Mucosa of stomach (tissue), 1 donor: ENCODE measurements at regions not wholly inside any gene's neighbourhood (a gene's known extent, or its start where the extent isn't known, plus 50 kb on each side); places are given as distances from the start of the nearest gene placed in this dataset.

ENCODE experiments used
- H3K27me3 ChIP-seq: one replicate; pipeline ENCODE4 v1.7.0; 2013; ENCODE audit warnings: mild to moderate bottlenecking, low read length; ENCODE audit not compliant: control insufficient read depth, insufficient read depth
- H3K36me3 ChIP-seq: one replicate; pipeline ENCODE4 v1.7.0; 2013; ENCODE audit warnings: low read length; ENCODE audit not compliant: control insufficient read depth, insufficient read depth
- H3K4me1 ChIP-seq: one replicate; pipeline ENCODE4 v1.7.0; 2013; ENCODE audit warnings: mild to moderate bottlenecking, low read length; ENCODE audit not compliant: control insufficient read depth, insufficient read depth
- H3K4me3 ChIP-seq: one replicate; pipeline ENCODE4 v1.7.0; 2013; ENCODE audit warnings: low read length
- H3K9ac ChIP-seq: one replicate; pipeline ENCODE4 v1.7.0; 2013; ENCODE audit warnings: mild to moderate bottlenecking, low read length, moderate library complexity
- H3K9me3 ChIP-seq: one replicate; pipeline ENCODE4 v1.7.0; 2013; ENCODE audit warnings: mild to moderate bottlenecking, low read length, moderate library complexity; ENCODE audit not compliant: control insufficient read depth
- donor health status: Pancreatic carcinoma.

GRCh38 chr7:136079478-136079892, 102.3 kb upstream of the MTPN start:
- H3K4me3 ChIP-seq = no peak overlapping the region
- H3K9ac ChIP-seq = no peak overlapping the region
- H3K9me3 ChIP-seq = no peaks in the 10 kb centered on the region
- no peaks in the 10 kb centered on the region for H3K36me3 ChIP-seq
- no peaks in the 10 kb centered on the region for H3K27me3 ChIP-seq
- no peaks in the 10 kb centered on the region for H3K4me1 ChIP-seq

DNA sequence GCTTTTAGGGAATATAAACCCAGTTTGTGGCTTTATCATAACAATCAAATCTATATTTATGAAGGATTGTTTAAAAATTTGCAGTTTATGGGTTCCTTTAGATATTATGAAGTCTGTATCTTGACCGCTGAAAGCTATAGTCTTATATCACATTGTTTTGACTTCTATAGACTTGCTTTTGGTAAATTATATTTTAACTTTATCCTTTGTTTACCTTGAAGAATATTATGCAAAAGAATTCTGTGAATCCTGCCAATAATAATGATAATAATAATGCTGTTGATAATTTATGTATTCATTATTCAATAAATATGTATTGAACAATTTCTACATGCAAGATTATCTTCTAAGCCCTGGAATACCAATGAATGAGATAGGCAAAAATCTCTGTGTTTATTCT, 101.9 kb upstream of the MTPN start:
- H3K27me3 ChIP-seq = no peaks in the 10 kb centered on the region
- no peak overlapping the region for H3K4me3 ChIP-seq
- H3K4me1 ChIP-seq = no peaks in the 10 kb centered on the region
- H3K36me3 ChIP-seq = no peaks in the 10 kb centered on the region
- H3K9me3 ChIP-seq = no peaks in the 10 kb centered on the region
- no peak overlapping the region for H3K9ac ChIP-seq

DNA sequence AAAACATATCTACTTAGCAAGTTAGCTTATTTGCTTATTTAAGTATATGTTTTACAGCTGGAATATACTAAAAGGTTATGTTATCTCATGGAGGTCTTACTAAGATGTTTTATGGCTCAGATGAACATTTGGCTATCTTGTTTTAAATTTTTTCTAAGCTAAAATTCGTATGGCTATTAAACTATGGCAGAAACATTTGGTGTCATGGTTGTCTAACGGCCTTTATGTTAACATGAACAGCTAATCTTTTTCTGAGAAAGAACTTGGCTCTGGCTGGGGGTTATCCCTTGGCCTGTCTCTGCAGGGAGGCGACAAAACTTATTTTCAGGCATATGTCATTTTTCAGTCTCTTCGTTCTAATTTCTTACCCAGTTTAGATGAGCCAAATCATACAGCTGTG, 101.5 kb upstream of the MTPN start:
- Histone ChIP-seq H3K9ac (no peak overlapping the region), H3K4me3 (no peak overlapping the region), H3K9me3 (no peaks in the 10 kb centered on the region), H3K4me1 (no peaks in the 10 kb centered on the region), H3K27me3 (no peaks in the 10 kb centered on the region), H3K36me3 (no peaks in the 10 kb centered on the region)

GRCh38 chr7:136076954-136077353, 99.8 kb upstream of the MTPN start:
- Histone ChIP-seq H3K4me1 (no peaks in the 10 kb centered on the region), H3K9me3 (no peaks in the 10 kb centered on the region), H3K36me3 (no peaks in the 10 kb centered on the region), H3K9ac (no peak overlapping the region), H3K4me3 (no peak overlapping the region), H3K27me3 (no peaks in the 10 kb centered on the region)

DNA sequence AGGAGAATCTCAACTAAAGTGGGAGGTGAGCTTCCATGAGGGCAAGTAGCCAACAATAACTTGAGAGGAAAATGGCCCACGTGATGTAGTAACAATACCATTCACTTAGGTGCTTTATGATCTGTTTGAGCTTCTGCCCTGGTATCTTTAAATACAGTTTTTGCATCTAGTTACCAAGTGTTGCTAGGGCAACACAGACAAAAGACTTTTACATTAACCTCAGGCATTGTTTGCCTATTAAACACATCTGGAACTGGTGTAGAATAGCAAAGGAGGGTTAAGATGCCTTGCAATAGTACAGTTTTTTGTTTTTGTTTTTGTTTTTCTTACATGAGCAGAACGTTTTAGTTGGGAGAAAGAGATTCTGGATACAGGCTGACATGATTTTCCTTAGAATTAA, 97.7 kb upstream of the MTPN start:
- H3K27me3 ChIP-seq = no peaks in the 10 kb centered on the region
- no peaks in the 10 kb centered on the region for H3K4me1 ChIP-seq
- no peak overlapping the region for H3K4me3 ChIP-seq
- H3K9me3 ChIP-seq = no peaks in the 10 kb centered on the region
- no peaks in the 10 kb centered on the region for H3K36me3 ChIP-seq
- H3K9ac ChIP-seq = no peak overlapping the region

DNA sequence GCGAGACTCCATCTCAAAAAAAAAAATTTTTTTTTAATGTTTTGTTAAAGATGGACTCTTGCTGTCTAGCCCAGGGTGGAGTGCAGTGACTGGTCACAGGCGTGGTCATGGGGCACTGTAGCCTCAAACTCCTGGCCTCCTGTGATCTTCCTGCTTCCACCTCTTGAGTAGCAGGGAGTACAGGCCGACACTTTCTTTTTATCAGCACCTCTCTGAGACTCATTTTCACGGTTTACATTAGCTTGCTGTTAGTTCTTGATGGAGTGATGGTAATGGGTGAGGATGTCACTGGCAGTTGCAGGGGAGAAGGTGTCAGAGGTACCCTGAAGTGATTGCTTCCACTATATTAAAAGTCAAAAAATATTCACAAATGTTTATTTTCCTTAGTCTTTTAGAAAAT, 95.3 kb upstream of the MTPN start:
- no peaks in the 10 kb centered on the region for H3K27me3 ChIP-seq
- H3K4me3 ChIP-seq = no peak overlapping the region
- H3K4me1 ChIP-seq = no peaks in the 10 kb centered on the region
- no peaks in the 10 kb centered on the region for H3K36me3 ChIP-seq
- H3K9me3 ChIP-seq = no peaks in the 10 kb centered on the region
- no peak overlapping the region for H3K9ac ChIP-seq

DNA sequence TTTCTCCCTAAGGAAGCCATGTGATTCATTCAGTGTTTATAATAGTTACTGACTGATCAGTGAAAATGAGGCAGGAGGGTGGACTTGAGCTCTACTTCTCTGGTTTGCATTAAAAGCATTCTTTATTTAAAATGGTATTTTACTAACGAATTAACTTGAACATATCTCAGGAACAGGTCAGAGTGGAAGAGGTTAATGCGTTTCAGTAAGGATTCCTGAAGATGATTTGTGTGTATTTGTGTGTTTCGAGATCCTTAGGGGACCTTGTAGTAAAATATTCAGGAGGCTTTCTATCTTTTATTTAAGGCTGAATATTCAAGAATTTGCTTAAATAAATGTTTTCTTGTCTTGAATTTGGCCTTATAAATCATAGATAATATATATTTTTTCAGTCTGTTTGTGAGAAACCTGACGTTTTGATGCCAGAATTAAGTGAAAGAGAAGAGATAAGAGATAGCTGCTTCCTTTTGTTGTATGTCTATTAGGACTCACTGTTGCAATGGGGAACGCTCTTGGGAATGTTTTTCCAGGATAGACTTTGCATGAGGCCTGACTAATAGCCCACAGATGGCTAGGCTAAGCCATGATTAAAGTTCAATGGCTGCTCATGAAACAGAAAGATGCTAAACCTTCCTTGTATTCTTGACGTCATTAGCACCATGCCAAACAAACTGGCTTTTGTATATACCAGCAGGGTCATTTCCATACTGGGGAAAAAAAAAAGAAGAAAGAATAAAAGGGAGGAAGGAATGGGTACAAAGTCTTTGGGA, 93.8 kb upstream of the MTPN start:
- Histone ChIP-seq H3K4me1 (no peaks in the 10 kb centered on the region), H3K27me3 (no peaks in the 10 kb centered on the region), H3K4me3 (no peak overlapping the region), H3K9ac (no peak overlapping the region), H3K36me3 (no peaks in the 10 kb centered on the region), H3K9me3 (no peaks in the 10 kb centered on the region)

DNA sequence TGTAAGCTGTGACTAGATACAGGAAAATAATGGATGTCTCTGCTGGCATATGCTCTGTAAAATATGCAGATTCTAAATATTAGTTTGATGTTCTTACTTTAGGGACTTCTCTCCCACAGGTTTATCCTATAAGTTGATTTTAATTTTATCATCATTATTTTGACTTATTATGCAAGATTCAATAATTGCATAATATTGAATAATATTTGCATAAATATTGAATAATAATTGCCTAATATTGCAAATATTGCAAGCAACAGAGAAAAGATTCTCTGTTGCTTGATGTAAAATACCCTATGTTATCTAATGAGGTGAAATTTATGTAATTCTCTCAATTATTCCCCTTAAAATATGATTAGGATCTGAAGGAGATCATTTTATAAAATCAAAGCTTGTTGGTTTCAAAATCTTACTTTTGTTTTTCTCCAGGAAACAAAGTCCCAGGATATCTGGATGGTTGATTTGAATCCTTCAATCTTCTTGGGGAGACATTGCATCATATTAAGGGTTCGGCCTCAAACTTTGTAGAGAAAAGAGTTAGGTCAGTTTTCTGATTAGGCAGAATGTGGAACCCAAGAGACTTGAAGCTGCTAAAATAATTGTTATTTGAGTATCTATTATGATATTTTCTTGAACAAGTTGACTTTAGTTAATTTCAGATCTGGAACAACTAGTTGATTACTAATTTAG, 92.8 kb upstream of the MTPN start:
- Histone ChIP-seq H3K27me3 (no peaks in the 10 kb centered on the region), H3K4me3 (no peak overlapping the region), H3K4me1 (no peaks in the 10 kb centered on the region), H3K36me3 (no peaks in the 10 kb centered on the region), H3K9me3 (no peaks in the 10 kb centered on the region), H3K9ac (no peak overlapping the region)

- H3K4me3 ChIP-seq = no peak overlapping the region
- H3K9ac ChIP-seq = no peak overlapping the region
- no peaks in the 10 kb centered on the region for H3K9me3 ChIP-seq
- no peaks in the 10 kb centered on the region for H3K4me1 ChIP-seq
- H3K27me3 ChIP-seq = no peaks in the 10 kb centered on the region
- H3K36me3 ChIP-seq = no peaks in the 10 kb centered on the region
These were observed 90.1 kb upstream of the MTPN start for GRCh38 chr7:136067277-136067676.

DNA sequence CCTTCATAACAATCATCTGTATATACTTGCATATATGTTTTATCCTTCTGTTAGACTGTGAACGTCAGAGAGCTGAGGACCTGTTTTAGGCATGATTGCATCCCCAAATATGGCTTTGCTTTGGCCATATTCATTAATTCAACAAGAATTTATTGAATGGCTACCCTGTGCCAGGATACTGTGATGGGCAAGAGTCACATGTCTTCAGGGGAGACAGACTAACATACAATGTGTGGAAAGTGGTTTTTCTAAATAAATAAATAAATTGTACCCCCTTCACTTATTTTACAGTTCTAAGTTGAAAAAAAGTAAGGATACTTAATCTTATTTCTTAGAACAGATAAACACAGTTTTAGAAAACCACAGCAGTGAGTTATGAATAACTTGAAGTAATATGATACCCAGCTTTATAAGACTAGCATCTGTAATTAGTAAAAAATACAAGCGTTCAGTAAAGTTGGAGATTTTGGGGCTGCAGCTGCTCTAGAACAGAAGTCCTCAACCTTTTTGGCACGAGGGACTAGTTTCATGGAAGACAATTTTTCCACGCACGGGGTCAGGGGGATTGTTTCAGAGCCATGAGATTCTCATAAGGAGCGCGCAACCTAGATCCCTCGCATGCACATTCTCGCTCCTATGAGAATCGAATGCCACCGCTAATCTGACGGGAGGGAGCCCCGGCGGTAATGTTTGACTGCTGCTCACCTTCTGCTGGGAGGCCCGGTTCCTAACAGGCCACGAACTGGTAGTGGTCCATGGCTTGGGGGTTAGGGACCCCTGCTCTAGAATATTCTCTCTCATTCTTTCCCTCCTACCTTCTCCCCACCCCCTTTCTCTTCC, 89.4 kb upstream of the MTPN start:
- no peaks in the 10 kb centered on the region for H3K4me1 ChIP-seq
- no peaks in the 10 kb centered on the region for H3K36me3 ChIP-seq
- no peaks in the 10 kb centered on the region for H3K27me3 ChIP-seq
- no peaks in the 10 kb centered on the region for H3K9me3 ChIP-seq
- H3K4me3 ChIP-seq = no peak overlapping the region
- H3K9ac ChIP-seq = no peak overlapping the region

DNA sequence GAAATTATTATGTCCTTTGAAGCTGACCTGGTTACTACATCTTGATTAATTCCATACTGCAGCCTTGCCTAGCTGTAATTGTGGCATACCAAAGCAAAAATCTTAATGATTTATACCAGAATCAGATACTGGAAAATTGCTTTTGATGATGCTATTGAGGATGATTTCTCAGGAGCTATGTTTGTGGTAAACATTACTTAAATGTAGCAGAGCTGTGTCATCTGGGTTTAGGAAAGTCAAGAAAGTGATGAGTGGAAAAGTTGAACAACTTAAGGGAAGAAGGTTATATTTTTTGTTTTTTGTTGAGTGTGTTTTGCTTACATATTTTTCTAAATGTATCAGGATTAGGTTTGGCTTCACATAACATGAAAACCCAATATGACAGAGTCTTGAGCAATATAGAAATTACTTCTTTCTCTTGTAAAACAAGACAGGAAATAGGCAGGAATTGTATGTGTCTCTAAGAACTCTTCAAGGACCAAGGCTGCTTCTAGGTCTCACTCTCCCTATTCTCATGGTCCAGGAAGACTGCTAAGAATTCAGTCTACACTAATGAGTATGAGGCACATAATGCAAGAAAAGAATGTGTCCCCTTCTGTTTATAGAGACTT, 87.6 kb upstream of the MTPN start:
- Histone ChIP-seq H3K27me3 (no peaks in the 10 kb centered on the region), H3K36me3 (no peaks in the 10 kb centered on the region)

DNA sequence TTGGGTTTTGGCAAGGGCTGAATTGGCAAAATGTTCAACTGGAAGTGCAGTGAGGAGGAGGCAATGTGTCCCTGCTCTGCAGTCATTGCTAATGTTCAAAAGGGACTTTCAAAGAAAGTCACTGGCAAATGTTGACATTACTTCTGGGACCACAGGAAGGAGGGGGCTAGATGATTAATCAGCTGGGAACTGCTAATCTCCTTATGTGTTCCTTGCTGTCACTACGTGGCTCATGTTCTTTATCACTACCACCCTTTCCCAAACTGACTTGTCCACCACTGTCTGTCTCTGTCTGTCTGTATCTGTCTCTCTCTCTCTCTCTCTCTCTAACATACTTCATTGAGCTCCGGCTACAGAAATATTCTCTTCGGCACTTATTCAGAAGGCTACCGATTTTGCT, 86.9 kb upstream of the MTPN start:
- Histone ChIP-seq H3K9ac (no peak overlapping the region), H3K27me3 (no peaks in the 10 kb centered on the region), H3K4me1 (no peaks in the 10 kb centered on the region), H3K36me3 (no peaks in the 10 kb centered on the region), H3K9me3 (no peaks in the 10 kb centered on the region), H3K4me3 (no peak overlapping the region)

More for the DNA sequence above, 87.6 kb upstream of the MTPN start:
- no peaks in the 10 kb centered on the region for H3K9me3 ChIP-seq
- H3K9ac ChIP-seq = no peak overlapping the region
- no peak overlapping the region for H3K4me3 ChIP-seq
- H3K4me1 ChIP-seq = no peaks in the 10 kb centered on the region
